NB4 (cell line): ENCODE measurements at regions not wholly inside any gene's neighbourhood (a gene's known extent, or its start where the extent isn't known, plus 50 kb on each side); places are given as distances from the start of the nearest gene placed in this dataset.

Experiments
- CTCF ChIP-seq: IDR thresholded peaks from one replicate; pipeline ENCODE4 v1.5.1; 2012; ENCODE audit warnings: low read depth, low read length
- POLR2A ChIP-seq: IDR thresholded peaks from 2 replicates; pipeline ENCODE4 v1.6.1; 2011; ENCODE audit warnings: mild to moderate bottlenecking; ENCODE audit not compliant: insufficient read length; ENCODE audit errors: extremely low read depth
- TF ChIP-seq, protein P1 (sequence below): IDR thresholded peaks from 2 replicates; pipeline ENCODE4 v1.6.1; 2011; ENCODE audit warnings: low read depth, low read length

DNA sequence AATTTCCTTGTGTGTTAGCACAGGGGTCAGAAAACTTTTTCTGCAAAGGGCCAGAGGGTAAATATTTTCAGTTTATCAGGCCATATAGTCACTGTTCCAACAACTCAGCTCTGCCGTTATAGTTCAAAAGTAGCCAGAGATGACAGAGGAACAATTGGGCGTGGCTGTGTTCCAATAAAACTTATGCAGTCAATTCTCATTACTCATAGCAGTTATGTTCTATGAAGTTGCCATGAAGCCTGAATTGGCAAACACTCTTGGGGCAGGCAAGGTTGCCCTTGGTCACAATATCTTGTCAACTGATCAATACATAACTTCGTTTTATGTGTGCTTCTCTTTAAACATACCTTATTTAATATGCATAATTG lies 304.2 kb downstream of the TFAP2C start:
- TF ChIP-seq, protein P1, sequence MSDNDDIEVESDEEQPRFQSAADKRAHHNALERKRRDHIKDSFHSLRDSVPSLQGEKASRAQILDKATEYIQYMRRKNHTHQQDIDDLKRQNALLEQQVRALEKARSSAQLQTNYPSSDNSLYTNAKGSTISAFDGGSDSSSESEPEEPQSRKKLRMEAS, result no peak
- no peak for TF ChIP-seq CTCF
- no peak for TF ChIP-seq POLR2A
